ENCODE measurements at regions not wholly inside any gene's neighbourhood (a gene's known extent, or its start where the extent isn't known, plus 50 kb on each side); places are given as distances from the start of the nearest gene placed in this dataset.

DNA sequence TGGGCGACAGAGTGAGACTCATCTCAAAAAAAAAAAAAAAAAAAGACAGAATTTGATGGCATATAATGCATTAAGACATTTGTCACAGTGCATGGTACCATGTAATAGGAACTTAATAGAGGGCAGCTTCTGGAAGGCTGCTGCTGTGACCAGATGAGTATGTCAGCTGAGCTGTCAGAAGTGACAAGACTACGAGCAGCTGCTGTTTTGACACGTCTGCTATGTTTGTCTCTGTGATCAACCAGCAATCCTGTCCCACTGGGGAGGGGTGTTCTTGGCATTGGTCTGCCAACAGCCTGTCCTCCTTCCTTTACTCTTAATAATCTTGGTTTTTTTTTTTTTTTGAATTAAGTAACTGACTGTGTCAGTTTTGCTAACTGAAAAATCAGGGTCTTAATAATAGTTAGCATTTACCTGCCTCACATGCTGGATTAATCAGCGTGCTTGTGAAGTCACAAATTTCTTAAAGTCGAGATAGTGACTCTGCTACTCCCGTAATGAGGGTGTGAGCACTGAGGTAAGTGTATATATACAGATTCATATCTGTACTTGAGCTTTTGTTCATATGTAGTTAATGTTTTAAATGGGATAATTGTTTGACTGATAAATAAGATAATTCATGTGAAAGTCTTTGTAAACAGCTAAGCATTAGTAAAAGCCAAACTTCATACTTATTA lies 152.4 kb downstream of the BMP2 start:
- TF ChIP-seq SPI1 (IDR thresholded peaks at IDR 0.05; ENCODE audit: low read depth, low read length) (no peak), POLR2AphosphoS5 (IDR thresholded peaks at IDR 0.05; ENCODE audit: low read depth, low read length) (no peak), POLR2A (IDR thresholded peaks at IDR 0.05; ENCODE audit: low read depth, low read length) (no peak), TAF1 (IDR thresholded peaks at IDR 0.05; ENCODE audit: low read depth, low read length) (no peak)

Data from GM12891 (cell line).